ENCODE measurements at regions not wholly inside any gene's neighbourhood (a gene's known extent, or its start where the extent isn't known, plus 50 kb on each side); places are given as distances from the start of the nearest gene placed in this dataset.

DNA sequence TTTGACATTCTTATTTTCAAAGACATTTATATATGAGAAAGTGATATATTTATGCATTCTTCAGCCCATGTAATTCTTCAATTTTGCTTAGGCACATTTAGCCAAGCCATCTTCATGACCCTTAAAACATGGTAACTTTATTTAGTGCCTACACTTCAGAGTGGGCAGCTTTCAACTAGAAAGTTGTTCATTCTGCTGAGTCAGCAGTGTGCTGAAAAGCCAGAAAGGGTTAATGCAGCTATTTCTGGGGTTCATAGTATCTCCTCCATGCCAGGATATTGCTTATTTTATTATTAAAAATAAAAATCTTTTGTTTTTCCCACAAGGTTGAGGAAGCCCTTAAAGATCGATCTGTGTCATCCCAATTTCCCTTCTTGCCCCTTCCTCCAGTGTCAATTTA is 79.2 kb downstream of the EDN1 start:
- H3K9me3 Mint-ChIP-seq = no peaks in the 10 kb centered on the region
- H3K9me3 ChIP-seq (ENCODE audit: control insufficient read depth, low read depth, low read length) = no peaks in the 10 kb centered on the region
- no peak overlapping the region for H3K4me2 ChIP-seq (ENCODE audit: insufficient read depth, insufficient read length, low read length)
- H3K14ac ChIP-seq (ENCODE audit: insufficient read depth, low read length) = no peak overlapping the region
- no peak overlapping the region for H4K8ac ChIP-seq (replicated peaks; ENCODE audit: insufficient read length, low read depth, low read length)
- no peak overlapping the region for H3K27ac Mint-ChIP-seq
- no peaks in the 10 kb centered on the region for H3K27me3 ChIP-seq (ENCODE audit: insufficient read depth, low read length)
- no peak overlapping the region for H2BK120ac ChIP-seq (ENCODE audit: low read depth, low read length, poor library complexity, severe bottlenecking)
- H3K4me1 Mint-ChIP-seq = peaks cover 12 to 21% of the 10 kb centered on the region in 2 experiments
- H2BK5ac ChIP-seq (ENCODE audit: insufficient read length, low read length) = no peak overlapping the region
- no peak overlapping the region for H3T11ph ChIP-seq (ENCODE audit: low read length)
- no peak overlapping the region for H4K5ac ChIP-seq (ENCODE audit: insufficient read length, low read depth, low read length)
- H3K18ac ChIP-seq (ENCODE audit: insufficient read length, low read depth, low read length) = no peak overlapping the region
- no peak overlapping the region for H3K9ac ChIP-seq (ENCODE audit: extremely low read depth, insufficient read length, low read length)
- H3K79me1 ChIP-seq (ENCODE audit: insufficient read depth, low read depth, low read length, poor library complexity, severe bottlenecking) = no peaks in the 10 kb centered on the region
- H2AK5ac ChIP-seq (ENCODE audit: insufficient read length, low read length) = no peak overlapping the region
- no peak overlapping the region for H3K4me3 Mint-ChIP-seq
- no peak overlapping the region for H3K4ac ChIP-seq (ENCODE audit: low read depth, low read length)
- H2AFZ ChIP-seq (ENCODE audit: low read length) = no peak overlapping the region
- TF ChIP-seq, protein P1, sequence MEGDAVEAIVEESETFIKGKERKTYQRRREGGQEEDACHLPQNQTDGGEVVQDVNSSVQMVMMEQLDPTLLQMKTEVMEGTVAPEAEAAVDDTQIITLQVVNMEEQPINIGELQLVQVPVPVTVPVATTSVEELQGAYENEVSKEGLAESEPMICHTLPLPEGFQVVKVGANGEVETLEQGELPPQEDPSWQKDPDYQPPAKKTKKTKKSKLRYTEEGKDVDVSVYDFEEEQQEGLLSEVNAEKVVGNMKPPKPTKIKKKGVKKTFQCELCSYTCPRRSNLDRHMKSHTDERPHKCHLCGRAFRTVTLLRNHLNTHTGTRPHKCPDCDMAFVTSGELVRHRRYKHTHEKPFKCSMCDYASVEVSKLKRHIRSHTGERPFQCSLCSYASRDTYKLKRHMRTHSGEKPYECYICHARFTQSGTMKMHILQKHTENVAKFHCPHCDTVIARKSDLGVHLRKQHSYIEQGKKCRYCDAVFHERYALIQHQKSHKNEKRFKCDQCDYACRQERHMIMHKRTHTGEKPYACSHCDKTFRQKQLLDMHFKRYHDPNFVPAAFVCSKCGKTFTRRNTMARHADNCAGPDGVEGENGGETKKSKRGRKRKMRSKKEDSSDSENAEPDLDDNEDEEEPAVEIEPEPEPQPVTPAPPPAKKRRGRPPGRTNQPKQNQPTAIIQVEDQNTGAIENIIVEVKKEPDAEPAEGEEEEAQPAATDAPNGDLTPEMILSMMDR (conservative IDR thresholded peaks at IDR 0.05) = no peak
- no peaks in the 10 kb centered on the region for H3K27me3 Mint-ChIP-seq (ENCODE audit: low read depth)
- no CpG with 5 or more reads among the region's 1 CpG for WGBS (ENCODE audit: extremely low coverage, insufficient read length, low lambda C conversion rate)
- no peak overlapping the region for H2BK15ac ChIP-seq (ENCODE audit: low read depth, low read length)
- no peak overlapping the region for H3K23ac ChIP-seq (ENCODE audit: insufficient read length, low read depth, low read length)
- no peaks in the 10 kb centered on the region for H4K20me1 ChIP-seq (ENCODE audit: control insufficient read depth, insufficient read depth, insufficient read length)
- H3K79me2 ChIP-seq (ENCODE audit: insufficient read depth, low read length) = no peaks in the 10 kb centered on the region
- H3K4me1 ChIP-seq (ENCODE audit: insufficient read depth, low read length) = no peaks in the 10 kb centered on the region
- no peak overlapping the region for H2BK20ac ChIP-seq (ENCODE audit: low read depth, low read length, poor library complexity, severe bottlenecking)
- DNase-seq = no peak
- H3K27ac ChIP-seq (ENCODE audit: insufficient read length, low read depth, low read length) = no peak overlapping the region
- peaks cover 0 to 4% (median 1%) of the 10 kb centered on the region in 3 experiments; a peak in 1 of 7 replicates for H3K36me3 Mint-ChIP-seq (ENCODE audit: insufficient read depth in 1 of 3, low read depth in 3 of 3)
- no peaks in the 10 kb centered on the region for H3K23me2 ChIP-seq (ENCODE audit: insufficient read length, low read depth, low read length, poor library complexity, severe bottlenecking)
- no peak overlapping the region for H4K91ac ChIP-seq (ENCODE audit: insufficient read length, low read depth, low read length)
- no peak overlapping the region for H2BK12ac ChIP-seq (ENCODE audit: insufficient read length, low read depth, low read length)
- H3K56ac ChIP-seq (ENCODE audit: insufficient read length, low read depth, low read length) = no peak overlapping the region

Measured in H9 (cell line).